Neuronal stem cell (in vitro differentiated cells): ENCODE measurements at regions not wholly inside any gene's neighbourhood (a gene's known extent, or its start where the extent isn't known, plus 50 kb on each side); places are given as distances from the start of the nearest gene placed in this dataset.
A peak's percentile ranks its signal among the peaks of the same experiment; 100 is the strongest.

Experiments used
- DNase-seq: peaks from one replicate; pipeline ENCODE4 v3.0.0-alpha.2; 2013; ENCODE audit warnings: low spot score
- H2AFZ ChIP-seq: one replicate; pipeline ENCODE4 v1.6.1; 2013; ENCODE audit warnings: mild to moderate bottlenecking, low read length, inconsistent platforms
- H2AK5ac ChIP-seq: 2 replicates; pipeline ENCODE4 v1.6.1; 2013; ENCODE audit warnings: low read depth, mild to moderate bottlenecking, inconsistent platforms, low read length, moderate library complexity, mixed read lengths
- H2BK120ac ChIP-seq: 2 replicates; pipeline ENCODE4 v1.6.1; 2013; ENCODE audit warnings: low read depth, mild to moderate bottlenecking, inconsistent platforms, low read length, moderate library complexity, mixed read lengths
- H2BK12ac ChIP-seq: one replicate; pipeline ENCODE4 v1.6.1; 2013; ENCODE audit warnings: low read length, inconsistent platforms
- H2BK15ac ChIP-seq: 2 replicates; pipeline ENCODE4 v1.6.1; 2013; ENCODE audit warnings: mild to moderate bottlenecking, low read length, inconsistent platforms, mixed read lengths
- H2BK5ac ChIP-seq: one replicate; pipeline ENCODE4 v1.6.1; 2013; ENCODE audit warnings: inconsistent platforms, mild to moderate bottlenecking, low read length, moderate library complexity
- H3K14ac ChIP-seq: one replicate; pipeline ENCODE4 v1.6.1; 2013; ENCODE audit warnings: low read length, inconsistent platforms
- H3K18ac ChIP-seq: 2 replicates; pipeline ENCODE4 v1.6.1; 2013; ENCODE audit warnings: low read length, inconsistent platforms
- H3K23ac ChIP-seq: 2 replicates; pipeline ENCODE4 v1.6.1; 2013; ENCODE audit warnings: low read depth, mild to moderate bottlenecking, mixed read lengths, low read length, inconsistent platforms; ENCODE audit not compliant: poor library complexity
- H3K27ac ChIP-seq: replicated peaks from 3 replicates; pipeline ENCODE4 v1.5.1; 2013; ENCODE audit warnings: low read length, inconsistent platforms
- H3K27me3 ChIP-seq, 3 experiments: 2 replicates each; pipeline ENCODE4 v1.6.1; 2013; ENCODE audit warnings: low read length in 3 of 3, mild to moderate bottlenecking in 2 of 3, inconsistent platforms in 1 of 3, low read depth in 1 of 3, mixed read lengths in 1 of 3, moderate library complexity in 1 of 3; ENCODE audit not compliant: control insufficient read depth in 3 of 3, insufficient read depth in 3 of 3
- H3K36me3 ChIP-seq, 2 donors: replicated peaks in 1 of 2; 2 replicates each; pipeline ENCODE4 v1.6.1; 2013; ENCODE audit warnings: low read length in 2 of 2; ENCODE audit not compliant: control insufficient read depth in 2 of 2, insufficient read depth in 2 of 2
- H3K4ac ChIP-seq: 2 replicates; pipeline ENCODE4 v1.6.1; 2013; ENCODE audit warnings: inconsistent platforms, mild to moderate bottlenecking, low read length, moderate library complexity
- H3K4me1 ChIP-seq, 2 donors: 1 replicate in 1 of 2; 2 replicates in 1 of 2; pipeline ENCODE4 v1.6.1; 2013; ENCODE audit warnings: low read length in 2 of 2, low read depth in 1 of 2; ENCODE audit not compliant: control insufficient read depth in 2 of 2, insufficient read depth in 1 of 2
- H3K4me2 ChIP-seq: one replicate; pipeline ENCODE4 v1.6.1; 2013; ENCODE audit warnings: mild to moderate bottlenecking, low read length, inconsistent platforms; ENCODE audit not compliant: insufficient read depth, poor library complexity, severe bottlenecking
- H3K4me3 ChIP-seq, 2 donors: 2 replicates each; pipeline ENCODE4 v1.5.1; 2013; ENCODE audit warnings: low read length in 2 of 2, mild to moderate bottlenecking in 2 of 2, inconsistent platforms in 1 of 2, moderate library complexity in 1 of 2
- H3K79me1 ChIP-seq: one replicate; pipeline ENCODE4 v1.6.1; 2013; ENCODE audit warnings: low read depth, mild to moderate bottlenecking, inconsistent platforms, low read length, moderate library complexity
- H3K9ac ChIP-seq: one replicate; pipeline ENCODE4 v1.6.1; 2013; ENCODE audit warnings: mild to moderate bottlenecking, low read depth, low read length, inconsistent platforms; ENCODE audit not compliant: poor library complexity
- H3K9me3 ChIP-seq, 2 donors: replicated peaks in 1 of 2; 2 replicates each; pipeline versions ENCODE3 to v1.6.1; 2013; ENCODE audit warnings: low read length in 2 of 2, mild to moderate bottlenecking in 2 of 2, inconsistent platforms in 1 of 2, low read depth in 1 of 2, mixed read lengths in 1 of 2, moderate library complexity in 1 of 2; ENCODE audit not compliant: control insufficient read depth in 2 of 2, insufficient read depth in 1 of 2
- H4K8ac ChIP-seq: one replicate; pipeline ENCODE4 v1.6.1; 2013; ENCODE audit warnings: low read depth, mild to moderate bottlenecking, inconsistent platforms, low read length, moderate library complexity
- H4K91ac ChIP-seq: one replicate; pipeline ENCODE4 v1.6.1; 2013; ENCODE audit warnings: low read length, low read depth, mild to moderate bottlenecking, inconsistent platforms; ENCODE audit not compliant: poor library complexity
- WGBS, 2 donors: extraction: QIAGEN DNeasy Blood & Tissue Kit; methylation state at CpG; one replicate each; pipeline ENCODE4 v1.1.7; 2013; ENCODE audit warnings: missing lambda C conversion rate in 2 of 2, mixed read lengths in 1 of 2; ENCODE audit not compliant: insufficient read length in 2 of 2, insufficient replicate concordance in 1 of 2; ENCODE audit errors: extremely low coverage in 2 of 2; 5-methylcytosine and 5-hydroxymethylcytosine counted together

DNA sequence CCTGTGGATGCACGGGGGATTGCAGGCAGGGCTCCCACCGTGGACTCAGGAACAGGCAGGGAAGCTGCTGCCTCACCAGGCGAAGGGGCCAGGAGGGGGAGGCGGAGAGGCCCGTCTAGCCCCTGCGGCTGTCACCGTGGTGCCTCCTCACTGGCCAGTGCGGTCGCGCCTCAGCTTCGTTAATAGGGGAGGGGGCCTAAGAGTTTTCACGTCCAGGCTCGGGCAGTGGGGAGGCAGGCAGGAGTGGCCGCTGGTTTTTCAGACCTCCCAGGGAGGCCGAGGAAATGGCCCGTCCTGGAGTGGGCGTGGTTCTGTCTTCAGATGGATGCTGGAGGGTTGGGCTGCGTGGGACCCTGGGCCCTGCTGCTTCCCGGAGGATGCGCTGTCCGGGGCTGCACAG is 91.1 kb upstream of the B3GAT1 start:
- no peak for DNase-seq
- no peak overlapping the region for H4K8ac ChIP-seq

DNA sequence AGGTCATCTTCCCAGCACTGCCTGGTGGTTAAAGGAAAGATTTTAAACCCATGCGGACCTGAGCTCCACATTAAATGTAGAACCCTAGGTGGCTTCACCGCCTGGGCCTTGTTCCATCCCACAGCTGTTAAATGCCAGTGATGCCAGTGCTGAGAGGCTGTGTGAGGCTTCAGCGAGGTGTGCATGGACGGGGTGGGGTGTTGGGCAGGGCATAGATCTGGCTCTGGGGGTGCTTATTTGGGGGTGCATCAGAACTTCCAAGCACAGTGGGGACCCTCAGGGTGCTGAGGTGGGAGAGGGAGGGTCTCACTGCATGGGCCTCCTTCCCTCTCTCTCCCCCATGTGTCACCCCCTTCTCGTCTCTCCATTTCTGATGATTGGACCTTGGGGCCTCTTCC is 90.1 kb upstream of the B3GAT1 start:
- no CpG with 5 or more reads among the region's 5 CpGs for WGBS, 2 donors

More for the DNA sequence above, 91.1 kb upstream of the B3GAT1 start:
- H3K9ac ChIP-seq = peak overlapping the region; percentile 10
- H2BK15ac ChIP-seq = no peak overlapping the region
- H2AK5ac ChIP-seq = no peak overlapping the region
- H3K27me3 ChIP-seq = peaks cover 0 to 3% (median 0%) of the 10 kb centered on the region in 3 experiments
- no peak overlapping the region for H3K4ac ChIP-seq
- H2BK12ac ChIP-seq = no peak overlapping the region
- H2BK120ac ChIP-seq = no peak overlapping the region
- no peak overlapping the region for H2BK5ac ChIP-seq
- peaks cover 0 to 21% of the 10 kb centered on the region in 2 donors for H3K4me1 ChIP-seq
- H3K9me3 ChIP-seq = no peaks in the 10 kb centered on the region
- H3K4me3 ChIP-seq = no peak overlapping the region
- no peak overlapping the region for H3K14ac ChIP-seq
- no peak overlapping the region for H3K27ac ChIP-seq
- H3K79me1 ChIP-seq = no peaks in the 10 kb centered on the region
- peak overlapping the region; percentile 61 for H3K18ac ChIP-seq
- peak overlapping the region; percentile 78 for H3K23ac ChIP-seq
- H3K36me3 ChIP-seq = no peaks in the 10 kb centered on the region
- WGBS, 2 donors = no CpG with 5 or more reads among the region's 21 CpGs
- no peak overlapping the region for H3K4me2 ChIP-seq
- no peak overlapping the region for H4K91ac ChIP-seq
- H2AFZ ChIP-seq = no peak overlapping the region

GRCh38 chr11:134501406-134502152 is 89.5 kb upstream of the B3GAT1 start:
- WGBS, 2 donors = no CpG with 5 or more reads among the region's 16 CpGs
- Histone ChIP-seq H4K91ac (no peak overlapping the region), H2BK5ac (no peak overlapping the region), H3K36me3 (no peaks in the 10 kb centered on the region), H2BK120ac (no peak overlapping the region), H3K4me2 (no peak overlapping the region), H2BK15ac (peak overlapping the region; percentile 10), H3K14ac (no peak overlapping the region), H3K23ac (peak overlapping the region; percentile 36), H4K8ac (no peak overlapping the region), H3K27me3 (peaks cover 0 to 3% (median 0%) of the 10 kb centered on the region in 3 experiments), H3K27ac (no peak overlapping the region), H2AK5ac (no peak overlapping the region), H3K79me1 (no peaks in the 10 kb centered on the region), H3K4me3 (peak overlapping the region in 1 of 2 donors; percentile 13), H3K9ac (peak overlapping the region; percentile 45), H3K4me1 (peaks cover 0 to 23% of the 10 kb centered on the region in 2 donors), H3K9me3 (no peaks in the 10 kb centered on the region), H3K18ac (peak overlapping the region; percentile 49), H3K4ac (no peak overlapping the region), H2AFZ (no peak overlapping the region), H2BK12ac (no peak overlapping the region)
- no peak for DNase-seq

More for the DNA sequence above, 90.1 kb upstream of the B3GAT1 start:
- peak overlapping the region; percentile 82 for H3K18ac ChIP-seq
- H2BK5ac ChIP-seq = no peak overlapping the region
- H3K27ac ChIP-seq = no peak overlapping the region
- no peaks in the 10 kb centered on the region for H3K79me1 ChIP-seq
- no peak overlapping the region for H2BK120ac ChIP-seq
- no peak overlapping the region for H2AK5ac ChIP-seq
- H3K14ac ChIP-seq = no peak overlapping the region
- no peak for DNase-seq
- H2BK15ac ChIP-seq = no peak overlapping the region
- no peak overlapping the region for H4K91ac ChIP-seq
- H3K4me1 ChIP-seq = peaks cover 0 to 23% of the 10 kb centered on the region in 2 donors
- H3K9me3 ChIP-seq = no peaks in the 10 kb centered on the region
- no peak overlapping the region for H3K9ac ChIP-seq
- no peak overlapping the region for H2BK12ac ChIP-seq
- H3K36me3 ChIP-seq = no peaks in the 10 kb centered on the region
- H3K4me2 ChIP-seq = no peak overlapping the region
- no peak overlapping the region for H2AFZ ChIP-seq
- H3K23ac ChIP-seq = no peak overlapping the region
- no peak overlapping the region for H3K4me3 ChIP-seq
- H3K4ac ChIP-seq = no peak overlapping the region
- no peak overlapping the region for H4K8ac ChIP-seq
- peaks cover 0 to 3% (median 0%) of the 10 kb centered on the region in 3 experiments for H3K27me3 ChIP-seq

GRCh38 chr11:134500621-134501020 is 88.6 kb upstream of the B3GAT1 start:
- Histone ChIP-seq H2BK15ac (no peak overlapping the region), H3K14ac (no peak overlapping the region), H3K36me3 (no peaks in the 10 kb centered on the region), H3K9ac (no peak overlapping the region), H3K4me2 (no peak overlapping the region), H3K27ac (no peak overlapping the region), H2BK120ac (no peak overlapping the region), H2BK5ac (no peak overlapping the region), H2BK12ac (no peak overlapping the region), H3K18ac (no peak overlapping the region), H4K91ac (no peak overlapping the region), H3K4me1 (peaks cover 0 to 23% of the 10 kb centered on the region in 2 donors), H4K8ac (no peak overlapping the region), H3K79me1 (no peaks in the 10 kb centered on the region), H3K9me3 (no peaks in the 10 kb centered on the region), H3K4ac (no peak overlapping the region), H2AFZ (no peak overlapping the region), H2AK5ac (no peak overlapping the region), H3K4me3 (no peak overlapping the region), H3K27me3 (peaks cover 0 to 3% (median 0%) of the 10 kb centered on the region in 3 experiments), H3K23ac (no peak overlapping the region)
- DNase-seq = no peak
- WGBS, 2 donors = no CpG with 5 or more reads among the region's 8 CpGs
